IMR-90 (cell line): ENCODE measurements at regions not wholly inside any gene's neighbourhood (a gene's known extent, or its start where the extent isn't known, plus 50 kb on each side); places are given as distances from the start of the nearest gene placed in this dataset.

Source experiments
- ATAC-seq: fragments of 200-7000 bp; cut with Tn5 transposase; 2 replicates; pipeline ENCODE4 v1.9.1; 2020; ENCODE audit warnings: low read depth, mild to moderate bottlenecking, moderate library complexity
- BruUV-seq: library from RNA; stranded (reverse); fragments of 400-500 nt; replicated peaks from 2 replicates; lab custom pipeline; 2021; lab: Mats Ljungman, UMichigan
- CTCF ChIA-PET: fragments of 300-600 bp; formaldehyde crosslinking; extraction: SDS; loops from one replicate; lab custom pipeline; 2021; ENCODE audit warnings: antibody characterized with exemption; lab: Yijun Ruan, JAX
- POLR2A ChIA-PET: fragments of 300-600 bp; sonication (Branson Sonifier 250); formaldehyde crosslinking; loops from one replicate; lab custom pipeline; 2022; ENCODE audit warnings: antibody characterized with exemption; ENCODE audit not compliant: unreplicated experiment; lab: Charles Lee
- DNase-seq: peaks from one replicate; pipeline ENCODE4 v3.0.0; 2013
- H2AFZ ChIP-seq: replicated peaks from 2 replicates; pipeline ENCODE3; 2013; ENCODE audit warnings: low read length, mild to moderate bottlenecking; ENCODE audit not compliant: poor library complexity
- H2AK5ac ChIP-seq: 2 replicates; pipeline ENCODE4 v1.6.1; 2013; ENCODE audit warnings: low read depth, low read length, inconsistent platforms
- H2AK9ac ChIP-seq: replicated peaks from 2 replicates; pipeline ENCODE3; 2013; ENCODE audit warnings: mild to moderate bottlenecking, low read depth, low read length, moderate library complexity; ENCODE audit not compliant: poor library complexity
- H2BK120ac ChIP-seq: 2 replicates; pipeline ENCODE4 v1.6.1; 2013; ENCODE audit warnings: low read depth, low read length, inconsistent platforms
- H2BK15ac ChIP-seq: 3 replicates; pipeline ENCODE4 v1.6.1; 2013; ENCODE audit warnings: low read depth, low read length, inconsistent platforms
- H2BK20ac ChIP-seq: 2 replicates; pipeline ENCODE4 v1.6.1; 2013; ENCODE audit warnings: low read depth, mild to moderate bottlenecking, inconsistent platforms, low read length, moderate library complexity
- H2BK5ac ChIP-seq: 2 replicates; pipeline ENCODE4 v1.6.1; 2013; ENCODE audit warnings: mild to moderate bottlenecking, low read depth, low read length, inconsistent platforms; ENCODE audit not compliant: poor library complexity, severe bottlenecking
- H3K14ac ChIP-seq: replicated peaks from 2 replicates; pipeline ENCODE4 v1.6.1; 2013; ENCODE audit warnings: low read depth, low read length, inconsistent platforms
- H3K18ac ChIP-seq: 2 replicates; pipeline ENCODE4 v1.6.1; 2013; ENCODE audit warnings: low read depth, low read length, control low read depth
- H3K23ac ChIP-seq: 2 replicates; pipeline ENCODE4 v1.6.1; 2013; ENCODE audit warnings: low read depth, low read length, inconsistent platforms
- H3K27ac ChIP-seq: 2 replicates; pipeline ENCODE4 v1.5.1; 2013; ENCODE audit warnings: mild to moderate bottlenecking, control low read depth, low read length; ENCODE audit not compliant: insufficient read depth
- H3K27me3 ChIP-seq: 2 replicates; pipeline ENCODE4 v1.6.1; 2013; ENCODE audit warnings: low read length; ENCODE audit not compliant: control insufficient read depth, insufficient read depth
- H3K36me3 ChIP-seq: 2 replicates; pipeline ENCODE4 v1.6.1; 2013; ENCODE audit warnings: low read length, mixed read lengths; ENCODE audit not compliant: control insufficient read depth, insufficient read depth
- H3K4ac ChIP-seq: 2 replicates; pipeline ENCODE4 v1.6.1; 2013; ENCODE audit warnings: low read depth, low read length, inconsistent platforms
- H3K4me1 ChIP-seq: 2 replicates; pipeline ENCODE4 v1.6.1; 2013; ENCODE audit warnings: low read length, mixed read lengths; ENCODE audit not compliant: control insufficient read depth, insufficient read depth
- H3K4me2 ChIP-seq: 2 replicates; pipeline ENCODE4 v1.6.1; 2013; ENCODE audit warnings: low read depth, mild to moderate bottlenecking, control low read depth, low read length, moderate library complexity
- H3K4me3 ChIP-seq: 2 replicates; pipeline ENCODE4 v1.5.1; 2013; ENCODE audit warnings: low read depth, mild to moderate bottlenecking, control low read depth, low read length, moderate library complexity; ENCODE audit not compliant: insufficient read depth
- H3K56ac ChIP-seq: 2 replicates; pipeline ENCODE4 v1.6.1; 2013; ENCODE audit warnings: low read length, inconsistent platforms; ENCODE audit not compliant: insufficient read depth; ENCODE audit errors: extremely low read depth
- H3K79me1 ChIP-seq, 2 experiments: 2 replicates each; pipeline ENCODE4 v1.6.1; 2013; ENCODE audit warnings: low read length in 2 of 2, inconsistent platforms in 1 of 2, low read depth in 1 of 2
- H3K9ac ChIP-seq: 2 replicates; pipeline ENCODE4 v1.6.1; 2013; ENCODE audit warnings: low read depth, low read length, control low read depth
- H3K9me1 ChIP-seq: 2 replicates; pipeline ENCODE4 v1.6.1; 2013; ENCODE audit warnings: low read length, inconsistent platforms; ENCODE audit not compliant: insufficient read depth
- H3K9me3 ChIP-seq: 2 replicates; pipeline ENCODE4 v1.6.1; 2013; ENCODE audit warnings: low read length; ENCODE audit not compliant: control insufficient read depth, insufficient read depth
- H4K20me1 ChIP-seq: 2 replicates; pipeline ENCODE4 v1.6.1; 2013; ENCODE audit warnings: low read length, inconsistent platforms; ENCODE audit not compliant: insufficient read depth
- H4K5ac ChIP-seq: 2 replicates; pipeline ENCODE4 v1.6.1; 2013; ENCODE audit warnings: mild to moderate bottlenecking, low read depth, low read length, control low read depth
- H4K8ac ChIP-seq, 2 experiments: 2 replicates each; pipeline ENCODE4 v1.6.1; 2013; ENCODE audit warnings: low read depth in 2 of 2, low read length in 2 of 2, control low read depth in 1 of 2, inconsistent platforms in 1 of 2
- H4K91ac ChIP-seq: 2 replicates; pipeline ENCODE4 v1.6.1; 2013; ENCODE audit warnings: low read depth, low read length, inconsistent platforms; ENCODE audit not compliant: insufficient read depth
- BHLHE40 ChIP-seq: fragments of 150-350 bp; IDR thresholded peaks from 2 replicates; pipeline ENCODE4 v1.6.1; 2016; ENCODE audit warnings: mild to moderate bottlenecking, low read depth, low read length
- CEBPB ChIP-seq: IDR thresholded peaks from 2 replicates; pipeline ENCODE4 v1.6.1; 2012; ENCODE audit warnings: low read depth, low read length, improper control_type of control experiment
- CHD1 ChIP-seq: IDR thresholded peaks from 2 replicates; pipeline ENCODE4 v1.6.1; 2012; ENCODE audit warnings: low read depth, low read length, improper control_type of control experiment
- CTCF ChIP-seq: conservative IDR thresholded peaks from 2 replicates; pipeline ENCODE4 v1.5.1; 2012; ENCODE audit warnings: mild to moderate bottlenecking, low read depth, low read length, improper control_type of control experiment
- ELK1 ChIP-seq: fragments of 150-350 bp; IDR thresholded peaks from 2 replicates; pipeline ENCODE4 v1.6.1; 2016; ENCODE audit warnings: low read depth, mild to moderate bottlenecking, low read length, moderate library complexity, borderline replicate concordance
- FOS ChIP-seq: fragments of 150-350 bp; IDR thresholded peaks from 2 replicates; pipeline ENCODE4 v1.6.1; 2016; ENCODE audit warnings: low read depth, low read length
- MAFK ChIP-seq: IDR thresholded peaks from 2 replicates; pipeline ENCODE4 v1.6.1; 2012; ENCODE audit warnings: low read depth, low read length, improper control_type of control experiment
- MAZ ChIP-seq: IDR thresholded peaks from 2 replicates; pipeline ENCODE4 v1.6.1; 2012; ENCODE audit warnings: low read depth, mild to moderate bottlenecking, low read length, improper control_type of control experiment, moderate library complexity, borderline replicate concordance
- MXI1 ChIP-seq: IDR thresholded peaks from 2 replicates; pipeline ENCODE4 v1.6.1; 2012; ENCODE audit warnings: low read depth, mild to moderate bottlenecking, low read length, moderate library complexity, borderline replicate concordance
- NFE2L2 ChIP-seq: fragments of 150-350 bp; IDR thresholded peaks from 2 replicates; pipeline ENCODE4 v1.6.1; 2016; ENCODE audit warnings: low read depth, mild to moderate bottlenecking, low read length
- POLR2A ChIP-seq: IDR thresholded peaks from 2 replicates; pipeline ENCODE4 v1.6.1; 2012; ENCODE audit warnings: mild to moderate bottlenecking, low read depth, low read length
- RAD21 ChIP-seq: IDR thresholded peaks from 2 replicates; pipeline ENCODE4 v1.6.1; 2012; ENCODE audit warnings: low read length, improper control_type of control experiment
- RCOR1 ChIP-seq: IDR thresholded peaks from 2 replicates; pipeline ENCODE4 v1.6.1; 2012; ENCODE audit warnings: mild to moderate bottlenecking, low read length, improper control_type of control experiment; ENCODE audit not compliant: insufficient replicate concordance
- RFX5 ChIP-seq: IDR thresholded peaks from 2 replicates; pipeline ENCODE4 v1.8.0; 2012; ENCODE audit warnings: low read depth, mild to moderate bottlenecking, low read length, moderate library complexity
- SMC3 ChIP-seq: fragments of 150-350 bp; IDR thresholded peaks from 2 replicates; pipeline ENCODE4 v1.6.1; 2016; ENCODE audit warnings: low read depth, mild to moderate bottlenecking, antibody characterized with exemption, low read length, moderate library complexity
- USF2 ChIP-seq: fragments of 150-350 bp; IDR thresholded peaks from 2 replicates; pipeline ENCODE4 v1.6.1; 2017; ENCODE audit warnings: mild to moderate bottlenecking, antibody characterized with exemption, low read length, low read depth
- WGBS, 2 experiments: methylation state at CpG; one replicate each; pipeline versions ENCODE4 v1.1.5 to v1.1.7; 2013; ENCODE audit warnings: missing lambda C conversion rate in 2 of 2; ENCODE audit not compliant: insufficient read length in 1 of 2; ENCODE audit errors: extremely low coverage in 2 of 2; 5-methylcytosine and 5-hydroxymethylcytosine counted together
- dilution Hi-C: fragments of 300-500 bp; cut with HindIII; formaldehyde crosslinking; loops from one replicate; pipeline ENCODE4 v1.14.3; 2018; ENCODE audit warnings: low sequenced_read_pairs; ENCODE audit not compliant: unreplicated experiment
- in situ Hi-C: fragments of 300-500 bp; cut with MboI; formaldehyde crosslinking; loops from 3 replicates; pipeline ENCODE4 v1.14.3; 2019; ENCODE audit warnings: low sequenced_read_pairs, inconsistent platforms, mixed read lengths
- intact Hi-C: fragments of 100-400 bp; cut with micrococcal nuclease; formaldehyde crosslinking; loops from 2 replicates; pipeline ENCODE4 v1.10.0; 2022

DNA sequence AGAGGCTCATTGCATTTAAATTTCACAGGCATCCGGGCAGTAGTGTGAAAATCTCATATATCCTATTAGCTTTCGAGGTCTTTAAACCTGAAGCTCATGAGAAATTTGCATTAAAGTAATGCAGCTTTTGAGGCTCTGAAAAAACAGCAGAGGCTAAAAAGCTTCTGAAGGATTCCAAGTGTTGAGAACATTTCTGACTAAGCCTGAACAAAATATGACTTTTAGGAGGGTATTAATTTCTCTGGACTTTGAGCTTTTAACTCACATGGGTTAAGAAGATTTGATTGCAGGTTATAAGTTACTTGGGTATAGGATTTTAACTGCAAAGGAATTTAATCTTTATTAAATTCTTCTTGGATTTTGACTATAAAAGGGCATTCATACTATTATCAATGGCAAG lies 743.9 kb downstream of the TLE1 start:
- CTCF ChIA-PET = no interaction called here

More for the DNA sequence above, 743.9 kb downstream of the TLE1 start:
- Histone ChIP-seq H2AK9ac (no peak overlapping the region), H4K8ac (no peak overlapping the region), H2BK15ac (no peak overlapping the region), H2AK5ac (no peak overlapping the region), H3K27ac (no peak overlapping the region), H3K9ac (no peak overlapping the region), H3K23ac (no peak overlapping the region), H4K20me1 (no peaks in the 10 kb centered on the region), H3K79me1 (no peaks in the 10 kb centered on the region), H2BK120ac (no peak overlapping the region), H3K36me3 (no peaks in the 10 kb centered on the region), H3K9me3 (no peaks in the 10 kb centered on the region), H3K14ac (no peak overlapping the region), H3K4me2 (no peak overlapping the region), H2BK5ac (no peak overlapping the region), H3K18ac (no peak overlapping the region), H3K56ac (no peak overlapping the region), H4K91ac (no peak overlapping the region), H3K27me3 (no peaks in the 10 kb centered on the region), H4K5ac (no peak overlapping the region), H3K4ac (no peak overlapping the region), H3K4me1 (no peaks in the 10 kb centered on the region), H2AFZ (no peak overlapping the region), H3K4me3 (no peak overlapping the region), H3K9me1 (no peaks in the 10 kb centered on the region), H2BK20ac (no peak overlapping the region)
- BruUV-seq = no TSS peak
- no peak for DNase-seq
- no peak for ATAC-seq
- POLR2A ChIA-PET = no interaction called here
- dilution Hi-C loops (no loop called here), in situ Hi-C loops (no loop called here), intact Hi-C loops (no loop called here)
- WGBS, 2 experiments = no CpG with 5 or more reads among the region's 2 CpGs
- TF ChIP-seq USF2 (no peak), RCOR1 (no peak), RAD21 (no peak), CHD1 (no peak), NFE2L2 (no peak), MAZ (no peak), POLR2A (no peak), SMC3 (no peak), CTCF (no peak), FOS (no peak), BHLHE40 (no peak), MAFK (no peak), MXI1 (no peak), ELK1 (no peak), RFX5 (no peak), CEBPB (no peak)
